Right atrium auricular region (tissue), 2 donors: ENCODE measurements at regions not wholly inside any gene's neighbourhood (a gene's known extent, or its start where the extent isn't known, plus 50 kb on each side); places are given as distances from the start of the nearest gene placed in this dataset.

Experiments
- DNase-seq: peaks from one replicate; pipeline ENCODE4 v3.0.0-alpha.2; 2019; ENCODE audit warnings: low spot score
- H3K27ac ChIP-seq, 2 donors: fragments of 200-600 bp; sonication (generic); 1 replicate in 1 of 2; 2 replicates in 1 of 2; pipeline ENCODE4 v1.5.1; 2016 to 2019
- H3K27me3 ChIP-seq, 2 donors: fragments of 200-600 bp; sonication (generic); one replicate each; pipeline versions ENCODE4 v1.5.1 to v1.6.0; 2017 to 2019
- H3K36me3 ChIP-seq: fragments of 200-600 bp; sonication (generic); one replicate; pipeline ENCODE4 v1.5.1; 2016
- H3K4me1 ChIP-seq, 2 donors: fragments of 200-600 bp; sonication (generic); one replicate each; pipeline versions ENCODE4 v1.5.1 to v1.6.0; 2017 to 2019
- H3K4me3 ChIP-seq, 2 donors: fragments of 200-600 bp; sonication (generic); 1 replicate in 1 of 2; 2 replicates in 1 of 2; pipeline ENCODE4 v1.5.1; 2017 to 2019; ENCODE audit warnings: mild to moderate bottlenecking in 1 of 2, moderate library complexity in 1 of 2
- H3K9me3 ChIP-seq, 2 donors: fragments of 200-600 bp; sonication (generic); one replicate each; pipeline ENCODE4 v1.5.1; 2019
- CTCF ChIP-seq, 2 donors: fragments of 200-600 bp; sonication (generic); IDR thresholded peaks; one replicate each; pipeline ENCODE4 v1.5.1; 2019; ENCODE audit warnings: antibody characterized with exemption in 2 of 2

GRCh38 chr1:84755216-84755615 is 65.0 kb upstream of the SSX2IP start:
- no peak for DNase-seq
- Histone ChIP-seq H3K4me1 (peaks cover 0 to 17% of the 10 kb centered on the region in 2 donors), H3K27ac (no peak overlapping the region)

GRCh38 chr1:84754386-84754703 is 64.1 kb upstream of the SSX2IP start:
- TF ChIP-seq CTCF (IDR thresholded peaks at IDR 0.05) = no peak
- Histone ChIP-seq H3K4me1 (peaks cover 0 to 12% of the 10 kb centered on the region in 2 donors), H3K9me3 (no peaks in the 10 kb centered on the region), H3K36me3 (no peaks in the 10 kb centered on the region), H3K4me3 (no peak overlapping the region), H3K27me3 (no peaks in the 10 kb centered on the region), H3K27ac (no peak overlapping the region)
- DNase-seq = no peak

More at GRCh38 chr1:84755216-84755615, 65.0 kb upstream of the SSX2IP start:
- Histone ChIP-seq H3K4me3 (no peak overlapping the region), H3K9me3 (no peaks in the 10 kb centered on the region), H3K36me3 (no peaks in the 10 kb centered on the region), H3K27me3 (no peaks in the 10 kb centered on the region)
- TF ChIP-seq CTCF (IDR thresholded peaks at IDR 0.05) = no peak

- H3K27me3 ChIP-seq = no peaks in the 10 kb centered on the region
- H3K9me3 ChIP-seq = no peaks in the 10 kb centered on the region
- H3K4me3 ChIP-seq = no peak overlapping the region
- peaks cover 0 to 6% of the 10 kb centered on the region in 2 donors for H3K4me1 ChIP-seq
- H3K27ac ChIP-seq = no peak overlapping the region
- no peaks in the 10 kb centered on the region for H3K36me3 ChIP-seq
- peak; percentile 64 for DNase-seq
- peak; percentile 79 to 94 for TF ChIP-seq CTCF (IDR thresholded peaks at IDR 0.05)
Measured at GRCh38 chr1:84753516-84754385, 63.5 kb upstream of the SSX2IP start.

- Histone ChIP-seq H3K27ac (no peak overlapping the region), H3K27me3 (no peaks in the 10 kb centered on the region), H3K36me3 (no peaks in the 10 kb centered on the region), H3K9me3 (no peaks in the 10 kb centered on the region), H3K4me3 (no peak overlapping the region), H3K4me1 (no peaks in the 10 kb centered on the region)
- no peak for DNase-seq
- TF ChIP-seq CTCF (IDR thresholded peaks at IDR 0.05) = no peak
Measured at GRCh38 chr1:84750110-84750730, 60.0 kb upstream of the SSX2IP start.

- TF ChIP-seq CTCF (IDR thresholded peaks at IDR 0.05) = no peak
- Histone ChIP-seq H3K4me3 (no peak overlapping the region), H3K4me1 (no peaks in the 10 kb centered on the region), H3K9me3 (no peaks in the 10 kb centered on the region), H3K27ac (no peak overlapping the region), H3K36me3 (no peaks in the 10 kb centered on the region), H3K27me3 (no peaks in the 10 kb centered on the region)
- DNase-seq = no peak
Measured at GRCh38 chr1:84749427-84749826, 59.2 kb upstream of the SSX2IP start.
